ENCODE measurements at regions not wholly inside any gene's neighbourhood (a gene's known extent, or its start where the extent isn't known, plus 50 kb on each side); places are given as distances from the start of the nearest gene placed in this dataset.
"Not testable (repeated sequence)": the region's sequence is repeated elsewhere in the genome, so short reads cannot be mapped to it uniquely, and the experiment has no call there.

DNA sequence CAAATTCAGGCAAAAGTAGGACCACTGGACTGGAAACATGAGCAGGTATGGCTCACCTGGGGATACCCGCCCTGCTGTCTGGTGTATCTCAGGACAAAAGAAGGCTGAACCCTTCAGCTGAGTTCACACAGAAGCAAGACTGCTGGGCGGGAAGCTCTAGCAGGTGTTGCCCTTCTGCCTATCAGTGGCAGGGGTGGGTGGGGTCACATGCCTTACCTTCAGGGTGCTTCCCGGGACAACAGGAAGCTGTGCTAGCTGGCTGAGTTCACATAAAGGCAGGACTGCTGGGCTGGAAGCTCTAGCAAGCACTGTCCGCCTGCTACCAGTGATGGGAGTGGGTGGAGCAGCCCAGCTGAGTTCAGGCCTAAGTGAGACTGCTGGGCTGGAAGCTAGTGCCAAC lies 498.8 kb upstream of the ZNF608 start:
- no peak overlapping the region for H3K4me3 ChIP-seq (ENCODE audit: low read depth, low read length)
- no peak for DNase-seq (ENCODE audit: low read depth)

DNA sequence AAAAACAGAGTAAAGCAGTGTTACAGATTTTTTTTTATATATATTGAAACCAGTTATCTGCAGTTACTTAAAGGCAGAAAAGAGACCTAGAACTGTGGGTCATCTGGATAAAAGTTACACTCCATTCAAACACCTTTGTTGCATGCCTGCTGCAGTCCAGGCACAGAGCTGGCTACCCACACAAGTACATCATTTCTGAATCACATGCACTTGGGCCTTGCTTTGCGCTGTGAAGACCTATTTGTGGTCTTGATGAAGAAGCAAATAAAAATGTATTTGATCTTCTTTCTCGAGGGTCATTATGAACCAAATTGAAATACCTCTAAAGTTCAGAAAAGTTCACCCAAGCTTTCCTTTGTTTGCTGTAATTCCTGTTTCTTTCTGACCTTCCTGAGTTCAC lies 503.0 kb upstream of the ZNF608 start:
- DNase-seq (ENCODE audit: low read depth): no peak
- H3K4me3 ChIP-seq (ENCODE audit: low read depth, low read length): no peak overlapping the region

GRCh38 chr5:125251703-125252102 lies 505.3 kb upstream of the ZNF608 start:
- no peak for DNase-seq (ENCODE audit: low read depth)
- no peak overlapping the region for H3K4me3 ChIP-seq (ENCODE audit: low read depth, low read length)

GRCh38 chr5:125253634-125254033 lies 507.2 kb upstream of the ZNF608 start:
- DNase-seq (ENCODE audit: low read depth); H3K4me3 ChIP-seq (ENCODE audit: low read depth, low read length): not testable (repeated sequence)

- no peak overlapping the region for H3K4me3 ChIP-seq (ENCODE audit: low read depth, low read length)
- no peak for DNase-seq (ENCODE audit: low read depth)
Measured at GRCh38 chr5:125254267-125254666, 507.8 kb upstream of the ZNF608 start.

- H3K4me3 ChIP-seq (ENCODE audit: low read depth, low read length): no peak overlapping the region
- no peak for DNase-seq (ENCODE audit: low read depth)
Measured at GRCh38 chr5:125256296-125256695, 509.9 kb upstream of the ZNF608 start.

DNA sequence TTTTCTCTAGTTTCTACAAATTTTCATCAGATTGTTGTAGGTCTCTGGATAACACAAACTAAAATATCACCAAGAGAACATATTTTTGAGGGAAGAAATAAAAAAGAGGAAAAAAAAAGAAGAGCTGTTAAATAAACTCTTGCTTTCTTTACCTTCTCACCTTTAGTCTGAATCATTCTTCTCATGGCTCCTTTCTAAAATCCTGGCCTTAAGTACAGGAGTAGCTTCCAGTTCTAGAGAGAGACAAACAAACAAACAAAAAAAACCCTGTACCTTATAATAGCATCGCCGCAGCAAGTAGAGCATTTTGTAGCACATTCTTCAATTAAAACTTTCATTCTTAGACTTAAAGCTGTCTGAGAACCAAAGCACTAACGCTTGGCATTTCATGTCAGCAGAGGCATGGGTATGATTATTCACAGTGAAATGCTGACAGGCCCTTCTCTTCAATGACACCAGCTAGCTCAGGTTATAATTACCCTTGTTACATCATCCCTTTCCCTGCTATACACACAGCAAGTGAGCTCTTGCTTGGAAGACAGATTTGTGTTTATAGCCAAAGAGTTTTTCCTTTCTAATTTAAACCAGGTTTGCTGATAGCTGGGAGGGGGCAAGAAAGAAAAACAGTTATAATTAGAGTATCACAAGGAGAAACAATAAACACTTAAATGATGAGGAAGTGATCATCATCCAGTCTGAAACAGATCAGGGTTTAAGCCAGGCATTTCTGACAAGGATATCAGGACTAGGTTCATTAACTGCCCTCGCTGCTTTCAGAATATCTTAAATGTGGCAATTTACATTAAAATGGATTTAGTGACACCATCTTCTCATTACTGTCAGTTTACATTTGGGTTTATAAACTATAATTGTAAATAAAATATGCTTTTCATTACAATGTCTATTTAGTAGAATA lies 510.9 kb upstream of the ZNF608 start:
- DNase-seq (ENCODE audit: low read depth): peak; percentile 24
- H3K4me3 ChIP-seq (ENCODE audit: low read depth, low read length): no peak overlapping the region

- DNase-seq (ENCODE audit: low read depth): no peak
- no peak overlapping the region for H3K4me3 ChIP-seq (ENCODE audit: low read depth, low read length)
Measured at GRCh38 chr5:125257997-125258396, 511.6 kb upstream of the ZNF608 start.

- H3K4me3 ChIP-seq (ENCODE audit: low read depth, low read length): no peak overlapping the region
- no peak for DNase-seq (ENCODE audit: low read depth)
Measured at GRCh38 chr5:125258615-125259014, 512.2 kb upstream of the ZNF608 start.

DNA sequence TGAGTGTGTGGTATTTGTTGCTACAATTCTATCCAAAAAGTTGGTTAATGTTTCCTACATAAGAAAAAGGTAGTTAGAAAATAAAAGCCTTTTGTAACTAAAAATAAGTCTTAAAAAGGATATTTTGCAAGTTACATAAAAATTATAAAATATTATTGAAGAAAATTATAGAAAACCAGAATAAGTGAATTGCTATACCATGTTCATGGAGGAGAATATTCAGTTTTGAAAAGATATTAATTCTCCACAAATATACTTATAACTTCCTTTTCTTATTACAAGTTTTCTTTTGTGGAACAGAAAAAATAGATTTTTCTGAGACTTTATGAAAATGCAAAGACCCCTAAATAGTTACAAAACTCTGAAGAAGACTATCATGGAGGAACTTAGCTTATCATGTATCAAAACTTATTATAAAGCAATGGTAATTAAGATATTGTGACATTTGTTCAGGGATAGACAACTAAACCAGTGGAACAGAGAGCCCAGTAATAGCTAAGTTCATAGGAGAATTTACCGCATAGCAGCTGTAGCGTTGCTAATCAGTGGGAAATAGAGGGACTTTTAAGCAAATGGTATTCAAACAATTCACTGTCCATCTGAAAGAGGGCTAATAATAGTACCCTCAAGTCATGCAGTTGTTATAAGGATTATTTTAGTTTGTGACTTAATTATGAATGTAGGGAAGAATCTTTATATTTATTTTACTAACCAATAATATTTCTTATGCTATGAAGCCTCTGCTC lies 515.2 kb upstream of the ZNF608 start:
- no peak for DNase-seq (ENCODE audit: low read depth)

DNA sequence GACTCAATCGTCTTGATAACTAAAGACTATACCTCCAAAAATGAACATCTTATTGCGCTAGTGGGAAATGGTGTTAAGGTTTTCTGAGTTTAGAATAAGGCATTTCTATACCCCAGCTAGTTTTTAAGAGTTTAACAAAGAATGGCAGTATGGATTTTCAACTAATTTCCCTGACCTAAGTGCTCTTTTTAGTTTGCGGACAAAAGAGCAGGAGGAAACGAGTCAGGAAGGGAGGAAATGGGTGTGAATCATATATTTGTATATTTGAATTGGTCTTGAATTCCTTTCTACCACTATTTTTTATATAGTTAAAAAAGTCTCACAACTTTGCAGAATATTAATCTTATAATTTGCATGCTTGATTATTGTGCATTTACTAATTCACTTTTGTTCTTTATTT lies 516.3 kb upstream of the ZNF608 start:
- DNase-seq (ENCODE audit: low read depth): no peak
- no peak overlapping the region for H3K4me3 ChIP-seq (ENCODE audit: low read depth, low read length)

More for the DNA sequence above, 515.2 kb upstream of the ZNF608 start:
- no peak overlapping the region for H3K4me3 ChIP-seq (ENCODE audit: low read depth, low read length)

GRCh38 chr5:125263356-125263755 lies 516.9 kb upstream of the ZNF608 start:
- no peak for DNase-seq (ENCODE audit: low read depth)
- H3K4me3 ChIP-seq (ENCODE audit: low read depth, low read length): no peak overlapping the region

- DNase-seq (ENCODE audit: low read depth): no peak
- no peak overlapping the region for H3K4me3 ChIP-seq (ENCODE audit: low read depth, low read length)
Measured at GRCh38 chr5:125266106-125266505, 519.7 kb upstream of the ZNF608 start.

DNA sequence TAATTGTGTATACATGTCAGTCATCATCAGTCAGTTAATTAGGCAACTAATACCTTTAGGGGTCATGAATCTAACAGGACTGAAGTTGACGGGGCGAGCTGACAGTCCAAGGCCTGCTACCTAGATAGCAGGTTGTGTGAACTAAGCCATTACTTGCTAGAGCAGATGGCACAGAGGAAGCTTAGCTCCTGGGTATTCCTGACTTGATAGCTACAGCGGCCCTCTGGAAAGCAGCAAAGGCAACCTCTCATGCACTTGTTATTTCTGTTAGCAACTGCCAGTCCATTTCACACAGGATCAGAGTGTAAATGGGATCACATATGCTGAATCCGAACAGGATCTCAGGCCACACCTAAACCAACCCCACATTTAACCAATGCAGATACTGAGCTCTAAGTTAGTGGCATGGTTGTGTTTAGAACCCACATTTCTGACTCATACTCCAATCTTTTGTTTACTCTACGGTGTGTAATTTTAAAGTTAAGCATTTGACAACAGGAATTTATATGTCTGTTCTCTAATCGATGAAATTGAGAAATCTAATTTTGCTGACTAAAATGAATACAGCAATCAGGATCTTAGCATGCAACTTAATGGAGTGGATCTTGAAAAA lies 521.3 kb upstream of the ZNF608 start:
- H3K4me3 ChIP-seq (ENCODE audit: low read depth, low read length): no peak overlapping the region
- DNase-seq (ENCODE audit: low read depth): no peak

GRCh38 chr5:125269926-125270325 lies 523.5 kb upstream of the ZNF608 start:
- DNase-seq (ENCODE audit: low read depth): no peak
- no peak overlapping the region for H3K4me3 ChIP-seq (ENCODE audit: low read depth, low read length)

GRCh38 chr5:125272357-125272756 lies 525.9 kb upstream of the ZNF608 start:
- H3K4me3 ChIP-seq (ENCODE audit: low read depth, low read length): no peak overlapping the region
- DNase-seq (ENCODE audit: low read depth): no peak

- no peak overlapping the region for H3K4me3 ChIP-seq (ENCODE audit: low read depth, low read length)
- no peak for DNase-seq (ENCODE audit: low read depth)
Measured at GRCh38 chr5:125274211-125274610, 527.8 kb upstream of the ZNF608 start.

- H3K4me3 ChIP-seq (ENCODE audit: low read depth, low read length): no peak overlapping the region
- no peak for DNase-seq (ENCODE audit: low read depth)
Measured at GRCh38 chr5:125274938-125275724, 528.7 kb upstream of the ZNF608 start.

GRCh38 chr5:125275725-125276090 lies 529.3 kb upstream of the ZNF608 start:
- H3K4me3 ChIP-seq (ENCODE audit: low read depth, low read length): no peak overlapping the region
- DNase-seq (ENCODE audit: low read depth): no peak

- H3K4me3 ChIP-seq (ENCODE audit: low read depth, low read length): no peak overlapping the region
- DNase-seq (ENCODE audit: low read depth): no peak
Measured at GRCh38 chr5:125276096-125276495, 529.7 kb upstream of the ZNF608 start.

Data from skeletal muscle cell (primary cell).